Neural progenitor cell (in vitro differentiated cells): ENCODE measurements at regions not wholly inside any gene's neighbourhood (a gene's known extent, or its start where the extent isn't known, plus 50 kb on each side); places are given as distances from the start of the nearest gene placed in this dataset.

Experiments used
- DNase-seq: peaks from one replicate; pipeline ENCODE4 v3.0.0-alpha.2; 2016; ENCODE audit warnings: low spot score
- H2AFZ ChIP-seq: fragments of 200-600 bp; sonication (generic); replicated peaks from 2 replicates; pipeline ENCODE4 v1.6.1; 2016; ENCODE audit warnings: antibody characterized with exemption
- H3F3A ChIP-seq: fragments of 200-600 bp; sonication (generic); 2 replicates; pipeline ENCODE4 v1.6.1; 2016; ENCODE audit warnings: antibody characterized with exemption, low read depth
- H3K27ac ChIP-seq: fragments of 200-600 bp; sonication (generic); 2 replicates; pipeline ENCODE4 v1.5.1; 2016; ENCODE audit warnings: mild to moderate bottlenecking
- H3K27me3 ChIP-seq: fragments of 200-600 bp; sonication (generic); 2 replicates; pipeline ENCODE4 v1.6.1; 2016; ENCODE audit warnings: mild to moderate bottlenecking, moderate library complexity
- H3K36me3 ChIP-seq: fragments of 200-600 bp; sonication (generic); 2 replicates; pipeline ENCODE4 v1.5.1; 2016
- H3K4me1 ChIP-seq: fragments of 200-600 bp; sonication (generic); 2 replicates; pipeline ENCODE4 v1.6.1; 2016; ENCODE audit warnings: mixed run types
- H3K4me2 ChIP-seq: fragments of 200-600 bp; sonication (generic); 2 replicates; pipeline ENCODE4 v1.6.1; 2016
- H3K4me3 ChIP-seq: fragments of 200-600 bp; sonication (generic); 2 replicates; pipeline ENCODE4 v1.5.1; 2016
- H3K79me2 ChIP-seq: fragments of 200-600 bp; sonication (generic); 2 replicates; pipeline ENCODE4 v1.6.1; 2016; ENCODE audit warnings: low read depth
- H3K9ac ChIP-seq: fragments of 200-600 bp; sonication (generic); 2 replicates; pipeline ENCODE4 v1.6.1; 2016
- H3K9me3 ChIP-seq: fragments of 200-600 bp; sonication (generic); 2 replicates; pipeline ENCODE4 v1.5.1; 2016; ENCODE audit warnings: low read depth
- H4K20me1 ChIP-seq: fragments of 200-600 bp; sonication (generic); 2 replicates; pipeline ENCODE4 v1.6.1; 2016; ENCODE audit warnings: low read depth
- H3K27ac Mint-ChIP-seq: 3 replicates; pipeline ENCODE4 v1.8.0; 2021; ENCODE audit warnings: mixed read lengths
- H3K27me3 Mint-ChIP-seq: 2 replicates; pipeline ENCODE4 v1.8.0; 2022; ENCODE audit warnings: low read depth, mild to moderate bottlenecking, inconsistent platforms, moderate library complexity, mixed read lengths; ENCODE audit not compliant: insufficient read depth
- H3K36me3 Mint-ChIP-seq: 3 replicates; pipeline ENCODE4 v1.8.0; 2021; ENCODE audit warnings: mixed read lengths
- H3K4me1 Mint-ChIP-seq: 3 replicates; pipeline ENCODE4 v1.8.0; 2021; ENCODE audit warnings: mixed read lengths
- H3K4me3 Mint-ChIP-seq: 3 replicates; pipeline ENCODE4 v1.8.0; 2021; ENCODE audit warnings: mild to moderate bottlenecking, moderate library complexity, mixed read lengths
- H3K9me3 Mint-ChIP-seq: 3 replicates; pipeline ENCODE4 v1.8.0; 2020; ENCODE audit warnings: mixed read lengths
- CTCF ChIP-seq: fragments of 200-600 bp; sonication (generic); IDR thresholded peaks from 2 replicates; pipeline ENCODE4 v1.5.1; 2017; ENCODE audit warnings: antibody characterized with exemption, mild to moderate bottlenecking
- EZH2 ChIP-seq: fragments of 200-600 bp; sonication (generic); IDR thresholded peaks from 2 replicates; pipeline ENCODE4 v1.6.1; 2017; ENCODE audit warnings: antibody characterized with exemption, mild to moderate bottlenecking, moderate library complexity
- EZH2phosphoT487 ChIP-seq: fragments of 200-600 bp; sonication (generic); IDR thresholded peaks from 2 replicates; pipeline ENCODE4 v1.6.1; 2017; ENCODE audit warnings: antibody characterized with exemption

GRCh38 chr6:147000545-147001488 is 203.4 kb upstream of the STXBP5 start:
- Histone ChIP-seq H4K20me1 (no peaks in the 10 kb centered on the region), H3K36me3 (no peaks in the 10 kb centered on the region), H3K27me3 (no peaks in the 10 kb centered on the region), H3K9me3 (no peaks in the 10 kb centered on the region), H2AFZ (peak overlapping the region; percentile 35), H3K79me2 (no peaks in the 10 kb centered on the region), H3K27ac (no peak overlapping the region), H3K9ac (no peak overlapping the region), H3K4me3 (no peak overlapping the region), H3K4me1 (no peaks in the 10 kb centered on the region), H3F3A (no peaks in the 10 kb centered on the region), H3K4me2 (no peak overlapping the region)
- Mint-ChIP-seq H3K36me3 (no peaks in the 10 kb centered on the region), H3K4me3 (no peak overlapping the region), H3K27me3 (no peaks in the 10 kb centered on the region), H3K27ac (no peak overlapping the region), H3K4me1 (peaks cover 7% of the 10 kb centered on the region), H3K9me3 (no peaks in the 10 kb centered on the region)
- TF ChIP-seq EZH2phosphoT487 (no peak), CTCF (no peak), EZH2 (no peak)
- no peak for DNase-seq

- Histone ChIP-seq H3K27ac (no peak overlapping the region), H3K4me3 (no peak overlapping the region), H3K27me3 (no peaks in the 10 kb centered on the region), H3K79me2 (no peaks in the 10 kb centered on the region), H3K36me3 (no peaks in the 10 kb centered on the region), H4K20me1 (no peaks in the 10 kb centered on the region), H3K9ac (no peak overlapping the region), H2AFZ (no peak overlapping the region), H3F3A (no peaks in the 10 kb centered on the region), H3K9me3 (no peaks in the 10 kb centered on the region), H3K4me2 (no peak overlapping the region), H3K4me1 (no peaks in the 10 kb centered on the region)
- no peaks in the 10 kb centered on the region for H3K9me3 Mint-ChIP-seq
- no peak overlapping the region for H3K4me3 Mint-ChIP-seq
- DNase-seq: no peak
- TF ChIP-seq EZH2: no peak
- no peak for TF ChIP-seq CTCF
- no peak for TF ChIP-seq EZH2phosphoT487
- no peak overlapping the region for H3K27ac Mint-ChIP-seq
- H3K27me3 Mint-ChIP-seq: no peaks in the 10 kb centered on the region
- no peaks in the 10 kb centered on the region for H3K36me3 Mint-ChIP-seq
- peaks cover 7% of the 10 kb centered on the region for H3K4me1 Mint-ChIP-seq
Measured at GRCh38 chr6:147001621-147002020, 202.6 kb upstream of the STXBP5 start.

- Histone ChIP-seq H3F3A (no peaks in the 10 kb centered on the region), H3K27ac (no peak overlapping the region), H3K79me2 (no peaks in the 10 kb centered on the region), H3K9me3 (no peaks in the 10 kb centered on the region), H3K36me3 (no peaks in the 10 kb centered on the region), H2AFZ (no peak overlapping the region), H3K4me3 (no peak overlapping the region), H3K4me2 (no peak overlapping the region), H3K27me3 (no peaks in the 10 kb centered on the region), H3K9ac (no peak overlapping the region), H3K4me1 (no peaks in the 10 kb centered on the region), H4K20me1 (no peaks in the 10 kb centered on the region)
- no peak for DNase-seq
- H3K27ac Mint-ChIP-seq: no peak overlapping the region
- no peaks in the 10 kb centered on the region for H3K36me3 Mint-ChIP-seq
- H3K27me3 Mint-ChIP-seq: no peaks in the 10 kb centered on the region
- TF ChIP-seq EZH2phosphoT487 (no peak), CTCF (no peak), EZH2 (no peak)
- no peak overlapping the region for H3K4me3 Mint-ChIP-seq
- H3K9me3 Mint-ChIP-seq: no peaks in the 10 kb centered on the region
- H3K4me1 Mint-ChIP-seq: peaks cover 7% of the 10 kb centered on the region
Measured at GRCh38 chr6:147003186-147003585, 201.0 kb upstream of the STXBP5 start.
